PC-9 (cell line): ENCODE measurements at regions not wholly inside any gene's neighbourhood (a gene's known extent, or its start where the extent isn't known, plus 50 kb on each side); places are given as distances from the start of the nearest gene placed in this dataset.

Experiments
- CTCF ChIP-seq: fragments of 200-600 bp; sonication (generic); conservative IDR thresholded peaks from 2 replicates; pipeline ENCODE4 v1.6.1; 2017; ENCODE audit warnings: mixed run types, antibody characterized with exemption, mild to moderate bottlenecking, moderate library complexity
- EZH2 ChIP-seq: fragments of 200-600 bp; sonication (generic); IDR thresholded peaks from 2 replicates; pipeline ENCODE4 v1.8.0; 2017; ENCODE audit warnings: antibody characterized with exemption, low read depth

DNA sequence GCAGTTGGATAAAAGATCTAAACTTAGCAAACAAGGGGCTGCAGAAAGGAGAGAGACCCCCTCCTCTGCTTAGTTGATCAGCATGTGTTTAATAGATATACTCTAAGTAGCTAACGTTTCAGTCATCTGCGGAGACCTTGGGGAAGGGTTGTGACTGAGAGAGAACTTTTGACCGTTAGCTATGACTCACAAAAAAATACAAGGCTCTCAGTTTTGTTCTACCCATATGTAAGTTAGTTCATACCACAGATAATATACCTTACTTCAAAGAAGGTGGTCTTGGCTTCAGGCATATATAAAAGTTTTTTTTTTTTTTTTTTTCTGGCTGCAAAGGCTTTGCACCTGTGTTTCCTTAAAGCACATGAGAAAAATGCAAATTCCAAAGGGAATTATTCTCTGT lies 258.9 kb downstream of the GJA1 start:
- TF ChIP-seq CTCF (no peak), EZH2 (no peak)
